ENCODE measurements at regions not wholly inside any gene's neighbourhood (a gene's known extent, or its start where the extent isn't known, plus 50 kb on each side); places are given as distances from the start of the nearest gene placed in this dataset.

DNA sequence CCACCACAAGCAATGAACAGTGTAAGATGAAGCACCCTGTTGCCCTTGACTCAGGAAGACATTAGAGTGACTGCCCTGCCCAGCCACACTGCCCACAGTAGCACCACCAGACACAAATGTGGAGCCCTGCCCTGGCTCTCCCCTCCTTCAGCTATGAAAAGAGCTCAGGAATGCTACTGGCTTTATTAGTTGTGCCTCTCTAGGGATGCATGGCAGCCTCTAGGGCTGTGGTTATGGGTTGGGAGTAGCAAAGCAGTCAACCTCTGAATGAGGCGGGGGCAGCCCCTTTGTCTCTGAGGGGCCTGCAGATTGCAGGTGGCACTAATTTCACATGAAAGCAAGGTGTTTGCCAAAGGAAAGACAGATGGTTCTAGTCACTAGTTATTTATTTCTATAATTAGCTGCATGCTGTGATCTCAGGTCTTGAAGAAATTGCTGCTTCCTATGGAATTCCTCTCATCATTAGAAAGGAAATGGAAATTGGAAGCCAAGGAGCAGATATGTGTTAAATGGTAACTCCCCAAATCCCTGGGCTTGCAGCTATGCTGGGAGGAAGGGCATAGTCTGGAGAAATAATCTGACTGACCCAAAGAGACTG is 259.4 kb downstream of the TLR4 start:
- no peaks in the 10 kb centered on the region for H3K36me3 ChIP-seq (ENCODE audit: low read depth)
- H4K20me1 ChIP-seq (ENCODE audit: insufficient read depth): no peaks in the 10 kb centered on the region
- H3F3A ChIP-seq (ENCODE audit: insufficient read depth, low read depth): no peaks in the 10 kb centered on the region
- intact Hi-C loops (cut with micrococcal nuclease; ENCODE audit: unreplicated experiment): no loop called here
- no peaks in the 10 kb centered on the region for H3K27me3 ChIP-seq (ENCODE audit: insufficient read depth, low read depth)
- H3K9me3 ChIP-seq (ENCODE audit: insufficient read depth, low read depth): no peaks in the 10 kb centered on the region
- POLR2A ChIA-PET (ENCODE audit: unreplicated experiment): no interaction called here
- H3K9me2 ChIP-seq (ENCODE audit: insufficient read depth): no peaks in the 10 kb centered on the region
- H3K4me2 ChIP-seq: no peak overlapping the region
- no peaks in the 10 kb centered on the region for H3K79me2 ChIP-seq (ENCODE audit: low read depth)
- no peaks in the 10 kb centered on the region for H3K4me1 ChIP-seq (replicated peaks; ENCODE audit: insufficient read depth)
- CTCF ChIA-PET: no interaction called here
- no peak for DNase-seq
- H3K27ac ChIP-seq: no peak overlapping the region
- H3K4me3 ChIP-seq: no peak overlapping the region
- no TSS peak for BruUV-seq (replicated peaks)
- TF ChIP-seq CTCF (conservative IDR thresholded peaks at IDR 0.05) (no peak), EZH2 (IDR thresholded peaks at IDR 0.05; ENCODE audit: low read depth) (no peak)
- H2AFZ ChIP-seq: no peak overlapping the region

- Histone ChIP-seq H4K20me1 (ENCODE audit: insufficient read depth) (no peaks in the 10 kb centered on the region), H3K36me3 (ENCODE audit: low read depth) (no peaks in the 10 kb centered on the region), H3K27ac (no peak overlapping the region), H3K27me3 (ENCODE audit: insufficient read depth, low read depth) (no peaks in the 10 kb centered on the region), H2AFZ (no peak overlapping the region), H3K79me2 (ENCODE audit: low read depth) (no peaks in the 10 kb centered on the region), H3K9me2 (ENCODE audit: insufficient read depth) (no peaks in the 10 kb centered on the region), H3F3A (ENCODE audit: insufficient read depth, low read depth) (no peaks in the 10 kb centered on the region), H3K4me1 (replicated peaks; ENCODE audit: insufficient read depth) (no peaks in the 10 kb centered on the region), H3K4me2 (no peak overlapping the region), H3K4me3 (no peak overlapping the region), H3K9me3 (ENCODE audit: insufficient read depth, low read depth) (no peaks in the 10 kb centered on the region)
- no peak for DNase-seq
- no TSS peak for BruUV-seq (replicated peaks)
- TF ChIP-seq CTCF (conservative IDR thresholded peaks at IDR 0.05) (no peak), EZH2 (IDR thresholded peaks at IDR 0.05; ENCODE audit: low read depth) (no peak)
- intact Hi-C loops (cut with micrococcal nuclease; ENCODE audit: unreplicated experiment): no loop called here
- ChIA-PET CTCF (no interaction called here), POLR2A (ENCODE audit: unreplicated experiment) (no interaction called here)
Observed at GRCh38 chr9:117970276-117971050, 266.3 kb downstream of the TLR4 start.

GRCh38 chr9:117974108-117974507 is 269.9 kb downstream of the TLR4 start:
- POLR2A ChIA-PET (ENCODE audit: unreplicated experiment): no interaction called here
- TF ChIP-seq CTCF (conservative IDR thresholded peaks at IDR 0.05): no peak
- TF ChIP-seq EZH2 (IDR thresholded peaks at IDR 0.05; ENCODE audit: low read depth): no peak
- CTCF ChIA-PET: no interaction called here
- no peak overlapping the region for H3K27ac ChIP-seq
- no peaks in the 10 kb centered on the region for H3K79me2 ChIP-seq (ENCODE audit: low read depth)
- intact Hi-C loops (cut with micrococcal nuclease; ENCODE audit: unreplicated experiment): no loop called here
- no peaks in the 10 kb centered on the region for H3K27me3 ChIP-seq (ENCODE audit: insufficient read depth, low read depth)
- no peak for DNase-seq
- no peaks in the 10 kb centered on the region for H3K36me3 ChIP-seq (ENCODE audit: low read depth)
- no peaks in the 10 kb centered on the region for H4K20me1 ChIP-seq (ENCODE audit: insufficient read depth)
- H3K9me3 ChIP-seq (ENCODE audit: insufficient read depth, low read depth): no peaks in the 10 kb centered on the region
- H2AFZ ChIP-seq: no peak overlapping the region
- no peaks in the 10 kb centered on the region for H3K9me2 ChIP-seq (ENCODE audit: insufficient read depth)
- no TSS peak for BruUV-seq (replicated peaks)
- H3K4me1 ChIP-seq (replicated peaks; ENCODE audit: insufficient read depth): no peaks in the 10 kb centered on the region
- H3F3A ChIP-seq (ENCODE audit: insufficient read depth, low read depth): no peaks in the 10 kb centered on the region
- no peak overlapping the region for H3K4me2 ChIP-seq
- no peak overlapping the region for H3K4me3 ChIP-seq
